Neural cell (in vitro differentiated cells): ENCODE measurements at regions not wholly inside any gene's neighbourhood (a gene's known extent, or its start where the extent isn't known, plus 50 kb on each side); places are given as distances from the start of the nearest gene placed in this dataset.

ENCODE experiments used
- H2AFZ ChIP-seq: fragments of 200-600, 300-800 bp; sonication (generic), shearing (Covaris generic); 2 replicates; pipeline ENCODE4 v1.6.0; 2014; ENCODE audit warnings: low read depth, mild to moderate bottlenecking, antibody characterized with exemption, low read length, moderate library complexity
- H3F3A ChIP-seq: fragments of 200-600 bp; shearing (Covaris generic); 2 replicates; pipeline ENCODE4 v1.6.1; 2016; ENCODE audit warnings: mild to moderate bottlenecking, moderate library complexity, mixed read lengths, antibody characterized with exemption, low read length; ENCODE audit not compliant: insufficient read depth, poor library complexity, severe bottlenecking
- H3K27ac ChIP-seq: fragments of 200-600, 300-800 bp; sonication (generic), shearing (Covaris generic); 2 replicates; pipeline ENCODE4 v1.5.1; 2014; ENCODE audit warnings: mild to moderate bottlenecking, low read length, moderate library complexity
- H3K27me3 ChIP-seq: fragments of 300-800, 200-600 bp; sonication (generic), shearing (Covaris generic); 2 replicates; pipeline ENCODE4 v1.6.0; 2014; ENCODE audit warnings: mild to moderate bottlenecking, low read depth, low read length, moderate library complexity; ENCODE audit not compliant: insufficient read depth
- H3K36me3 ChIP-seq: fragments of 300-800, 200-600 bp; sonication (generic), shearing (Covaris generic); 2 replicates; pipeline ENCODE4 v1.5.1; 2014; ENCODE audit warnings: mild to moderate bottlenecking, antibody characterized with exemption, low read length, moderate library complexity; ENCODE audit not compliant: insufficient read depth
- H3K4me2 ChIP-seq: fragments of 300-800, 200-600 bp; sonication (generic), shearing (Covaris generic); 2 replicates; pipeline ENCODE4 v1.6.0; 2014; ENCODE audit warnings: mild to moderate bottlenecking, low read length
- H3K4me3 ChIP-seq: fragments of 300-800, 200-600 bp; sonication (generic), shearing (Covaris generic); 2 replicates; pipeline ENCODE4 v1.5.1; 2014; ENCODE audit warnings: mild to moderate bottlenecking, low read length, moderate library complexity
- H3K79me2 ChIP-seq: fragments of 200-600 bp; shearing (Covaris generic); replicated peaks from 2 replicates; pipeline ENCODE4 v1.6.0; 2014; ENCODE audit warnings: mild to moderate bottlenecking, low read length, moderate library complexity; ENCODE audit not compliant: insufficient read depth
- H3K9ac ChIP-seq: fragments of 300-800, 200-600 bp; sonication (generic), shearing (Covaris generic); 2 replicates; pipeline ENCODE4 v1.6.1; 2016; ENCODE audit warnings: mild to moderate bottlenecking, low read length, mixed read lengths
- H3K9me2 ChIP-seq: fragments of 200-600 bp; shearing (Covaris generic); 2 replicates; pipeline ENCODE4 v1.6.1; 2016; ENCODE audit warnings: mild to moderate bottlenecking, low read length, mixed read lengths; ENCODE audit not compliant: insufficient read depth
- H3K9me3 ChIP-seq: fragments of 200-600, 300-800 bp; sonication (generic), shearing (Covaris generic); 2 replicates; pipeline ENCODE4 v1.6.1; 2016; ENCODE audit warnings: mild to moderate bottlenecking, mixed run types, low read length, moderate library complexity, mixed read lengths
- H4K20me1 ChIP-seq: fragments of 200-600 bp; shearing (Covaris generic); 2 replicates; pipeline ENCODE4 v1.6.1; 2016; ENCODE audit warnings: mild to moderate bottlenecking, mixed run types; ENCODE audit not compliant: insufficient read depth
- CTCF ChIP-seq: fragments of 450-650 bp; IDR thresholded peaks from 2 replicates; pipeline ENCODE4 v1.5.1; 2014; ENCODE audit warnings: antibody characterized with exemption, mild to moderate bottlenecking, moderate library complexity; ENCODE audit not compliant: poor library complexity, severe bottlenecking
- EP300 ChIP-seq: fragments of 450-650 bp; conservative IDR thresholded peaks from 2 replicates; pipeline ENCODE4 v1.6.1; 2014; ENCODE audit warnings: antibody characterized with exemption, mild to moderate bottlenecking, moderate library complexity; ENCODE audit not compliant: poor library complexity, severe bottlenecking
- EZH2 ChIP-seq: fragments of 200-600, 300-800 bp; shearing (Covaris generic), sonication (generic); IDR thresholded peaks from 2 replicates; pipeline ENCODE4 v1.6.1; 2014; ENCODE audit warnings: antibody characterized with exemption, low read length, borderline replicate concordance, mild to moderate bottlenecking; ENCODE audit not compliant: insufficient read depth, poor library complexity, severe bottlenecking
- MXI1 ChIP-seq: fragments of 450-650 bp; conservative IDR thresholded peaks from 2 replicates; pipeline ENCODE4 v1.6.1; 2014; ENCODE audit warnings: antibody characterized with exemption, mild to moderate bottlenecking; ENCODE audit not compliant: poor library complexity, severe bottlenecking
- POLR2AphosphoS5 ChIP-seq: IDR thresholded peaks from 2 replicates; pipeline ENCODE4 v1.6.1; 2012
- RAD21 ChIP-seq: fragments of 450-650 bp; conservative IDR thresholded peaks from 2 replicates; pipeline ENCODE4 v1.6.1; 2014; ENCODE audit warnings: antibody characterized with exemption, mild to moderate bottlenecking, moderate library complexity
- REST ChIP-seq: IDR thresholded peaks from 2 replicates; pipeline ENCODE4 v1.6.1; 2012; ENCODE audit warnings: borderline replicate concordance
- SMC3 ChIP-seq: fragments of 450-650 bp; conservative IDR thresholded peaks from 2 replicates; pipeline ENCODE4 v1.6.1; 2014; ENCODE audit warnings: antibody characterized with exemption, mild to moderate bottlenecking, moderate library complexity; ENCODE audit not compliant: poor library complexity
- TAF1 ChIP-seq: IDR thresholded peaks from 2 replicates; pipeline ENCODE4 v1.6.1; 2012; ENCODE audit warnings: low read depth

GRCh38 chr1:37387854-37388253 lies 86.5 kb upstream of the ZC3H12A start:
- H3K9ac ChIP-seq = no peak overlapping the region
- H3K27ac ChIP-seq = no peak overlapping the region
- no peaks in the 10 kb centered on the region for H3K36me3 ChIP-seq
- no peaks in the 10 kb centered on the region for H3K79me2 ChIP-seq
- no peak overlapping the region for H2AFZ ChIP-seq
- no peak overlapping the region for H3K4me2 ChIP-seq
- H3K9me2 ChIP-seq = no peaks in the 10 kb centered on the region
- no peaks in the 10 kb centered on the region for H3K9me3 ChIP-seq
- H4K20me1 ChIP-seq = no peaks in the 10 kb centered on the region
- no peak for TF ChIP-seq CTCF
- no peak for TF ChIP-seq EZH2
- no peak for TF ChIP-seq REST
- no peak for TF ChIP-seq POLR2AphosphoS5
- no peak for TF ChIP-seq RAD21
- no peak for TF ChIP-seq MXI1
- TF ChIP-seq TAF1 = no peak
- H3K27me3 ChIP-seq = no peaks in the 10 kb centered on the region
- no peak overlapping the region for H3K4me3 ChIP-seq
- H3F3A ChIP-seq = no peaks in the 10 kb centered on the region

- H3K9me3 ChIP-seq = no peaks in the 10 kb centered on the region
- H3F3A ChIP-seq = no peaks in the 10 kb centered on the region
- H3K4me2 ChIP-seq = no peak overlapping the region
- no peaks in the 10 kb centered on the region for H3K9me2 ChIP-seq
- H3K9ac ChIP-seq = no peak overlapping the region
- H2AFZ ChIP-seq = no peak overlapping the region
- no peak overlapping the region for H3K4me3 ChIP-seq
- H4K20me1 ChIP-seq = no peaks in the 10 kb centered on the region
- H3K36me3 ChIP-seq = no peaks in the 10 kb centered on the region
- no peak overlapping the region for H3K27ac ChIP-seq
- TF ChIP-seq SMC3 = no peak
- TF ChIP-seq REST = no peak
- no peak for TF ChIP-seq TAF1
- no peak for TF ChIP-seq EZH2
- no peak for TF ChIP-seq EP300
- TF ChIP-seq RAD21 = no peak
- no peak for TF ChIP-seq MXI1
- no peak for TF ChIP-seq CTCF
- no peak for TF ChIP-seq POLR2AphosphoS5
- no peaks in the 10 kb centered on the region for H3K79me2 ChIP-seq
- no peaks in the 10 kb centered on the region for H3K27me3 ChIP-seq
Measured at GRCh38 chr1:37389327-37389726, 85.1 kb upstream of the ZC3H12A start.
